HG03097 (cell line): ENCODE measurements at regions not wholly inside any gene's neighbourhood (a gene's known extent, or its start where the extent isn't known, plus 50 kb on each side); places are given as distances from the start of the nearest gene placed in this dataset.

ENCODE experiments used
- ATAC-seq: cut with Tn5 transposase; IDR thresholded peaks from one replicate; pipeline ENCODE4 v1.9.1; 2021; ENCODE audit not compliant: unreplicated experiment, low FRiP score

DNA sequence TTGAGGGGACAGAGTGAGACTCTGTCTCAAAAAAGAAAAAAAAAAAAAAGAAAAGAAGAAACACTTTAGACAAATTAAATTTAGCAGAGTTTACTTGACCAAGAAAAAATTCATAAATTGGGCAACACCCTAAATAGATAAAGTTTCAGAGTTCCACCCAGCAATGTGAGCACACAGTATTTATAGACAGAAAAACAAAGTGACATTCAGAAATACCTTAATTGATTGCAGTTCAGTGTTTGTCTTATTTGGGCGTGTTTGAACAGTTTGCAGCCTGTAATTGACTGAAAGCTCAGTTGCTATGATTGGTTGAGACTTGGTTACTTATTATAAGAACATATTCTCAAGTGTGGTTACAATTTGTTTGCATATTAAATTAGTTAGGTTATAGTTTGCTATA lies 603.5 kb upstream of the NEGR1 start:
- no peak for ATAC-seq

DNA sequence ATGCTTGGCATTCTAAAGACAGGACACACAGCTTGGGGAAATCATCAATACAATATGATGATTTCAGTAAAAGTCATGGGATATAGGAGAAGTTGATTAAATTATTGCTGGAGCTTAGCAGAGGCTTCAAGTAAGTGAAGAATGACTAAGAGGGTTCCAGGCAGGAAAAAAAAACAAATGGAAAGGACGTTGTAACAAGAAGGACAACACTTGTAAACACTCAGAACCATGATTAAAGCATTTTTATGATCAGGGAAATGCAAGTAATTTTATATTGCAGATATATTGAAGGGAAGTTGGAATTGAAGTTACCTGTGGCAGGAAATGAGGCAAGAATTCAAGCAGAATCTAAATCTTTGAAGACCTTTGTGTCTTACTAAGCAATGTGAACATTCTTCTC lies 602.7 kb upstream of the NEGR1 start:
- no peak for ATAC-seq

DNA sequence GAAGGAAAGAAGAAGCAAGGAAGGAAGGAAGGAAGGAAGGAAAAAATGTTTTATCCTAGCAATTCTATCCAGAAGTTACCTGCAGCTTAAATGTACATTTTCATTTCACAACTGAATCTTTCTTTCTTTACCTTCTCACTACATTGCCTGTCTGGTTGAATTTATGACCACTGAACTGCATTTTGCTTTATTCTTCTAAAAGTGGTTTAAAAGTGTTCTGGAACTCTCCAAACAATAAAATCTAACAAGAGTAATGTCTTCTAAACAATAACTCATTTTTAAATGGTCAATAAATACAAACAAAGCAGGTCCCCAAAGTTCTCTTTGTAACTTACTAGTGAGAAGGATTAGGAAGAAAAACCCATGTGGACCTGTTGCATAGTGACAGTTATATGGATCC lies 587.5 kb upstream of the NEGR1 start:
- no peak for ATAC-seq

DNA sequence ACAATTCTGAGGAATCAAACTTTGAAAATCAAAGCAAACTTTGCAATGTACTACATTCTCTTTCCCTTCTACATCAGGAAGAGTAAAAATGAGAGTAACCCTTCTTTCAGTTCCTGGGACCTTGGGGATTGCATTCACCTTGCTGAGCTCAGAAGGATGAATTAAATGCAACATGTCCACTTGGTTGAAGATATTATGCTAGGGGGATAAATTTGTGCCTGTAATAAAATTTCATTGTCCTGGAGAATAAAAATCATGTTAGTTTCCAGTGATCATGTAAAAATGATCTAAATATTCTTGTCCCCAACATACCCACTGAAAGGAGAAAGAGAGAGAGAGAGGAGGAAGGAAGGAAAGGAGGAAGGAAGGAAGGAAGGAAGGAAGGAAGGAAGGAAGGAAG lies 587.1 kb upstream of the NEGR1 start:
- no peak for ATAC-seq

DNA sequence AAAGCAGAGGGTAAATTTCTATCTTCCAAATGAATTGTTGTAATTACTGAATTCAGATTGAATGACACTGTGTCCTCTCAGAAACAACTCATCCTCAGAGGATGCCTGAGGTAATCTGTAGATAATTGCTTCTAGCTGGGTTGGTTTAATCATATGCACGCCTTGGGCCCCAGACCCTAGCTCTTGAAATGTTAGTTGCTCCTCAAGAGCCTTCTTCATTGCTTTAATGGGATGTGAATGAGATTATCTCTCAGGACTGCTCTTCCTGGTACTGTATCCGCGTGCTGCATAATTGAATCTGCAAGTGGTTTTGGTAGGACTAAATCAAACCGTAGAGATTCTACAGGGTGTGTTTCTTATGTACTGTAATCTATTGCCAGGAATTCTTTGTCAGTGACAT lies 569.3 kb upstream of the NEGR1 start:
- ATAC-seq: no peak

DNA sequence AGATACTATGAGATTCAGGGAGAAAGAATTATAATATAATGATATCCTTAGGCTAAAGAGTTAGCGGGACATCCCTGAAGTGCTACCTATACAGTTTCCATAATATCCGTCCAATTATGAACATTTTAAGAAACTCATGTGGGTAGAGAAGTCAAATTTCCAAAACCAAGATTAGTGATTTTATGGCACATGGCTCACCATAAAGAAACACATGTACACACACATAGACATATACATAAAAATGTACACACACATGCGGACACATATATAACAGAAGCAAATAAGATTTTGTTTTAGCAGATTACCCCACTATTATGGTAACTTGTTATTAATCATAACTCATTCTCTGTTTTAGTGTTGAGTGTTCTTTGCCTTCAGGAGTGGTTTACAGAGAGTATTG lies 566.7 kb upstream of the NEGR1 start:
- ATAC-seq: no peak

DNA sequence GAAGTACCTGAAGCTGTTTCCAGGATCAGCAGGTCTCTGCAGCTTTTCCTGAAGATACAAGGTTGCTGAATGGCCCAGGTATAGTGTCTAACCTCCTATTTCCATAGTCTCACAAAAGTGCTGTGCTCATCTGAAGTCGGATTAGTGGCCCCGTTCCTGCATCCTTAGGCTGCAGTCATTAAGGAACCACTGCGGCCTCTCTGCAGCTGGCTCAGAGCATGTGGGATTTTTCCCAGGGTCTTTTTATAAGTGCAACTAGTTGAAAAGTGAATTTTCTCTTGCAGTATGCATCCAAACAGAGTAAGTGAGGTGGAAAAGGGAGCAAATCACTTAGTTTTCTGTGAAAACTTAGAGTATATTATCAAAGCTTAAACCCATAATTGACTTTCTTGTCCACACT lies 565.3 kb upstream of the NEGR1 start:
- ATAC-seq: no peak

DNA sequence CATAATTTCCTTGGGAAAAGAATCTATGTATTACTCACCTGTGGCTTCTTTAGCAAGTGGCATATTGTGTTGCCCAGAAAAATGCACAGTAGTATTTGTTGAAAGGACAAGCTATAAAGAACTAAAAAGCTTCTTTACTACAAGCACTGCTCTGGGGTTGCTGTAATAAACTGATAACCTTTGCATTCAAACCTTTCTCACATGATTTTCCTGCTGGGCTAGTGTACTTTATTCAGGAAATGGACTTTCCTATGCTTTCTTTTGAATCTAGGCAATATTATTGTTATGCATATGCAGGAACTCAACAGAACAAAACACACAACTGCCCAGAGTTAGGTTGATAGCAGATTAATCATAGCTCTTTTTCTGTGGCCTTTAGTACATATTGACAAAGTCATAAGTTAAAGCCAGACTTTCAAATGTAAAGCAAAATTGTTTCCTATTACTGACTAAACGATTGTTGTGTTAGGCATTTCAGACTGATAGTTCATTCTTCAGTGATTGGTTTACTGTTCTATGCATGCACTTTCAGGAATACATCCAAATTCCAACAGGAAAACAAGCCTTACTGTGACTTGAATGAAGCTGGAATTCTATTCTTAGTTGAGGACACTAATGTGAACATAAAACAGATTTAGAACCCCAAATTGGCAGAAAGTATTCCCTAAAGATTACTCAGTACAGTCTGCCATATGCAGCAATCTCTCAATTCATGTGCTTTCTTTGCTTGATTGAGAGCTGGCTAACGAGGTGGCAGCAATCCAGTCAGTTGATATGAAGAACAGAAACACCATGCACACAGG lies 564.3 kb upstream of the NEGR1 start:
- no peak for ATAC-seq

DNA sequence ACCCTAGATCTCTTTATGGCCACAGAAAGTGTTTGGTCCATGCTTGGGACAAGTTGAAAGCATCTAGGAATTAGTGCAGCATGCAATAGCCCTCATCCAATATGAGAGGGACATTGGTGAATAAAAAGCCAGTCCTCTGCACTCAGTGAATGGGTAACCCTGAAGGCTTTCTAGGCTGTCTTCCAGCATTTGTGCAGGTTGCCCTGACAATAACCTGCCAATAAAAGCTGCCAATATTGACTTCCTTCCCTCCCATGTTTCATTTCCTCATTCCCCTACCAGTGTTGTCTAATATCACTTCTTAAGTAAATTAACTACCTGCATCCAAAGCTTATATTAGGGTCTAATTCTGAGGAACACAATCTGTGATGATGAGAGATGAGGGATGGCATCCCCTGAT lies 563.6 kb upstream of the NEGR1 start:
- no peak for ATAC-seq

DNA sequence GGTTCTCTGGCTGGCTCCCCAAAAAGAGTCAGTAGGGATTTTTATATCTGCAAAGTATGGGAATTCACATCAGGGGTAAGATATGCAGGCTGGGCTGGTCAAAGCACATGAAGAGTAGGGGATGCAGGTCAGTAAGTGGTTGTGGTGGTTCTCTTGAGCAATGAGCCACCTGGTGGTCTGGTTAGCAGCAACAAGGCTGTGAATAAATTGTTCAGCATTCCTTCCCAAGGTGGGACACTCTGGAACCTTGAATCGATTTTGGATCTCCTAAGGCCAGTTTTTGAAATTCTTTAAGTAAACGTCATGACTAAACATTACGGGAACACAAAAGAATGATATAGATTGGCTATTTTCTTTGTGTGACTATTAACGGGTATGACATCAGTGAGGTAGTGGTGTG lies 563.0 kb upstream of the NEGR1 start:
- no peak for ATAC-seq

DNA sequence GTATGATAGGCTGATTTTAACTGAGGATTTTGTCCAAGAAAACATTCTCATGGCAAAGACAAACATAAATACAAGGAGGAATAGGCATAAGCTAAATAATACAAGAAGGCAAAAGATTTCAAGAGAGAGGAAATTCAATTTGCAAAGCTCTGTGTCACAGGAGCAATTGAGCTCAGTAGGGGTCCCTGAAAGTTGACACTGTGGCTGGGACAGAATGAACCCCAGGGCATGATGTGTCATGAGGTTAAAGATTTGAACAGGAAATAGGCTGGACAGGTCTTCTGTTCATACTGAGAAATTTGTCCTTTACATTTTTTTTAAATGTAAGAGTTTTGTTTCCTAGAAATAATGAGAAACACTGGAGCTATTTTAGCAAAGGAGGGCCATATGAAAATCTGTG lies 555.4 kb upstream of the NEGR1 start:
- no peak for ATAC-seq

DNA sequence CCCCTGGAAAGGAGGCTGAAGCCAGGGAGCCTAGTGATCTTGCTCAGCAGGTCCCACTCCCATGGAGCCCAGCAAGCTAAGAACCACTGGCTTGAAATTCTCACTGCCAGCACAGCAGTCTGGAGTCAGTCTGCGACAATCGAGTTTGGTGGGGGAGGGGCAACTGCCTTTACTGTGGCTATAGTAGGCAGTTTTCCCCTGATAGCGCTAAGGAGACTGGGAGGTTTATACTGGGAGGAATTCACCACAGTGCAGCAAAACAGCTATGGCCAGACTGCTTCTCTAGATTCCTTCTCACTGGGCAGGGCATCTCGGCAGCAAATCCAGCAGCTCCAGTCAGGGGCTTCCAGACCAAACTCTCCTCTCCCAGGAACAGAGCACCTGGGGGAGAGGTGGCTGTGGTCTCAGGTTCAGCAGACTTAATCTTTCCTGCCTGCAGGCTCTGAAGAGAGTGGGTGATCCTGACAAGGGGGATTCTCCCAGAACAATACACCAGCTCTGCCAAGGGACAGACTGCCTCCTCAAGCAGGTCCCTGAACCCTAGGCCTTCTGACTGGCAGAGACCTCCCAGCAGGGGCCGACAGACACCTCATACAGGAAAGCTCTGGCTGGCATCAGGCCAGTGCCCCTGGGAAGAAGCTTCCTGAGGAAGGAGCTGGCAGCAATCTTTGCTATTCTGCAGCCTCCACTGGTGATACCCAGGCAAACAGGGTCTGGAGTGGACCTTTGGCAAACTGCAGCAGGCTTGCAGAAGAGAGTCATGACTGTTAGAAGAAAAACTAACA lies 548.5 kb upstream of the NEGR1 start:
- no peak for ATAC-seq

DNA sequence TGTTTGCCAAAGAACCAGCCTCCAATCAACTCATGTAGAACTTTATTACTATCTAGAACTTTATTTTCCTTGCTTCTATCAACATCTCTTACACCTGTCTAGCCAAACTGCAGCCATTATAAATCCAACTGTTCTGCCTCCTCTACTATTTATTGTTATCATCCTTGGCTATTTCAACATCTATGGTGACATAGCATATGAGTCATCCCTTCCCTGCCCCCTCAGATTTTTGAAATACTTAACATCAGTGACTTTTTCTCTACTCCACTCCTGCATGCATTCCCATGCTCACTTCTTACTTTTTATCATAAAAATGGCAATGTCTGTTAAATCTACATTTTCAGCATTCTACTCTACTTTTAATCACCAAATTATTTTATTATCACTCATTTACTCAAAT lies 544.9 kb upstream of the NEGR1 start:
- no peak for ATAC-seq

DNA sequence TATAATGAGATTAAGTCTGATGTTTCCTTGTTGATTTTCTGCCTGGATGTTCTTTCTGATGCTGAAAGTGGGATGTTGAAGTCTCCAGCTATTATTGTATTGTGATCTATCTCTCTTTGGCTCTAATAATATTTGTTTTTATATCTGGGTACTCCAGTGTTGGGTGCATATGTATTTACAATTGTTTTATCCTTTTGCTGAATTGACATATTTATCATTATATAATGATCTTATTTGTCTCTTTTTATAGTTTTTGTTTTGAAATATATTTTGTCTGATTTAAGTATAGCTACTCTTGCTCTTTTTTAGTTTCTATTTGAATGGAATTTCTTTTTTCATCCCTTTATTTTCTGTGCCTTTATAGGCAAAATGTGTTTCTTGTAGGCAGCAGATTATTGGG lies 522.2 kb upstream of the NEGR1 start:
- ATAC-seq: no peak

DNA sequence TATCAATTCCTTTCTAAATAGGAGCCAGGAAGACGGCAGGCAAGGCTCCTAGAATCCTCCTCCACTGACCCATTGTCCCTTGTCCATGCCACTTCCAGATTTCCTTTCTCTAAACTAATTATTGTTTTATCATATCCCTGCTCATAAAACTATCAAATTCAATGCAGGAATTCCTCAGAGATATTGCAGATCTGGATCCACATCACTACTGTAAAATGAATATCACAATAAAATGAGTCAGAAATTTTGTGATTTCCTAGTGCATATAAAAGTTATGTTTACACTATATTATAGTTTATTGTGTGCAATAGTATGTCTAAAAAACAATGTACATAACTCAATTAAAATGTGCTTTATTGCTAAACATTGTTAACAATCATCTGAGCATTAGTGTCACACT lies 498.7 kb upstream of the NEGR1 start:
- ATAC-seq: no peak

DNA sequence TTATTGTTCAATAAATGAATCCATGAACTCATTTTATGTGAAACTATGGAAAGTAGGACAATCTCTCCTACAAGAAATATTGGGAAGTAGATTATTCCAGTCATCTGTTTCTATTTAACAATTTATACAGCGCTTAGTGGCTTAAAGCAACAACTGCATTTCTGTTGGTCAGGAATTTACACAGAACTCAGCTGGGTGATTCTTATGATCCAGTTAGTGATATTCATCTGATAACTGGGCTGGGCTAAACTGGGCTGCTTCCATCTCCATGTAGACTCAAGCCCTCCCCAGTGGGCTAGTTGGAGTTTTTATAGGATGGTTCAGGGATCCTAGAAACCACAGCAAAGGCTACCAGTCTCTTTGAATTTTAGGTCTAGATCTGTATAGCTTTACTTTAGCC lies 497.9 kb upstream of the NEGR1 start:
- ATAC-seq: no peak

DNA sequence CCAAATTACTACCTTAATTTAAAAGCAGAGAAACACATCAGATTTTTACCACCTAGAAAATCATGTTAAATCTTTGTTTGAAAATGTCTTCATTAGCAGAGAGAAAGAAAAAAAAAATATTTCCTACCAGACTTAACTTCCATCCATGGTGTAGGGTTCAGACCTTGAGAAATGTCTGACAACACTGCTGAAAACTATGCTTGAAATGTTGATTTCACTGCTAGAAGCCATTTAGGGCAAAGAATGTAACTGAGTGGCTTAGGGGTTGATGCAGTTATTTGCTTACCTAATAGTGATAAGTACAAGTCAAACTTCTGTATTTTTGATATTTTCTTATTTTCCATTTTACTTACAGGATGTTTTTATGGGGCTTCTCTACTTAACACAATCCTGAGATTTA lies 495.6 kb upstream of the NEGR1 start:
- no peak for ATAC-seq

DNA sequence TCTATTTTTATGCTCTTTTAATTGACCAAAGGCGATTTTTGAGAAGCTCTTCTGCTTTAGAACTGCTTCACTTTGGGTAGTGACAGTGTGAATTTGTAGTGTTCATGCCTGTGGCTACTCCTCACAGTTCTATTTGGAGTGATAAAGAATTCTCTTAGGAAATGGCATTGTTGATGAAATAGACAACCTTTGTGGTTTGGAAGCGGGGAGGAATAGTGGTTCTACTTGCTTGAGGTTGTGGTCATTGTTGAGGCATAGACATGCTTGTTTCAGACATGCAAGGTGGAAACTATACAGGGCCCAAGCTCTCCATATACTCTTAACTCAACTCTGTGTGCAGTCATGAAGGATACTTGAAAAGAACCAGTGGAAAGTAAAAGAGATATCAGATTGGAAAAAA lies 481.1 kb upstream of the NEGR1 start:
- no peak for ATAC-seq

DNA sequence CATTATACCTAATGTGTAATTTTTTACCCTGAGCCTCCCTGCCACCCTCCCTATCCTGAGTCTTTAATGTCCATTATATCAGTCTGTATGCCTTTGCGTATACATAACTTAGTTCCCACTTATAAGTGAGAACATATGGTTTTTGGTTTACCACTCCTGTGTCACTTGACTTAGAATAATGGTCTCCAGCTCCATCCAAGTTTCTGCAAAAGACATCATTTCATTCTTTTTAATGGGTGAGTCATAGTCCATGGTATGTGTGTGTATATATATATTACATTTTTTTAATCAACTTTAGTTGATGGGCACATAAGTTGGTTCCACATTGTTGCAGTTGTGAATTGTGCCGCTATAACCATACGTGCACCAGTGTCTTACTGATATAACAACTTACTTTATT lies 477.1 kb upstream of the NEGR1 start:
- no peak for ATAC-seq

DNA sequence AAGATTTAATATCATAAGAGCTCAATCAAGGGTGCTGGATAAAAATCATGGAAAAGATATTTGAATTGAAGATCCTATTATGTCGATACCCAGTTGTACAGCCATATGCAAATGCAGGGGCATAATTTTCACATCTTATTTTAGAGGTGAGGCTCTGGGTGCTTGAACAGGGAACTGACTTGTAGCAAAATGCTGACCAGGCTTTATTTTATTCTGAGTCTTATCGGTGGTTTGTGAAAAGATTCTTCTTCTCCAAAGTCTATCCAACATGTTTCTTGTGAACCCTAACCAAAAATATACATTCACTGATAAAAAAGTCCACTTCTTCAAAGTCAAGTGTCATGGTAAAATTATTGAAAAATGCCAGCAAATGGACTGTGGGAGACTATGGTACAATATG lies 475.5 kb upstream of the NEGR1 start:
- ATAC-seq: no peak

DNA sequence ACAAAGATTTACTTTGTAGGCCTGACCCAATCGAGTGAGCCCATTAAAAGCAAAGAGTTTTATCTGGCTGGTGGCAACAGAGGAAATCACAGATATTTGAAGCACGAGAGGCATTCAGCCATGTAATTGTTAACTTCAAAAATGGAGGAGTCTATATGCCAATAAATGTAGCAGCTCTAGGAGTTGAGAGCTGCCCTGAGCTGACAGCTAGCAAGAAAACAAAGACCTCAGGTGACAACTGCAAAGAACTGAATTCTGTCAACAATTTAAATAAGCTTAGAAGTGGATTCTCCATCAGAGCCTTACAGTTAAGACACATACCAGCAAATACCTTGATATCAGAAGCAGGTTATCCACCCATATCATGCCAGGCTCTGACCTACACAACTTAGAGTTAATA lies 463.1 kb upstream of the NEGR1 start:
- no peak for ATAC-seq

DNA sequence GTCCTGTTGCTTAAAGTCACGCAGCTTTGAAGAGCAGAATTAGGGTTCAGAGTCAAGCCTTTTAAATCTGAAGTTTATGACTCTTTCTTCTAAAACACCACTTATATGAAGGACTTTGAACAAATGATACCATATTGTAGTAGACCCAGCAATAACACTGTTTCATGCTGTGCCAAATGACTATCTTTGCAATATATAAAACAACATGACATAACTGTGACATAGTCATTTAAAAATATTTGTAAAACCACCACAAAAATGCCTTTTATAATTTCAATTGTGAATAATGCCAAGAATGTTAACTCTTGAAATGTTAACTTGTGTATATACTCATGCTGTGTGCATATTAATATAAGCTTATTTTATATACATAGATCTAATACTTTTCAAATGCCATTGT lies 452.1 kb upstream of the NEGR1 start:
- ATAC-seq: no peak
